ENCODE measurements at regions not wholly inside any gene's neighbourhood (a gene's known extent, or its start where the extent isn't known, plus 50 kb on each side); places are given as distances from the start of the nearest gene placed in this dataset.

DNA sequence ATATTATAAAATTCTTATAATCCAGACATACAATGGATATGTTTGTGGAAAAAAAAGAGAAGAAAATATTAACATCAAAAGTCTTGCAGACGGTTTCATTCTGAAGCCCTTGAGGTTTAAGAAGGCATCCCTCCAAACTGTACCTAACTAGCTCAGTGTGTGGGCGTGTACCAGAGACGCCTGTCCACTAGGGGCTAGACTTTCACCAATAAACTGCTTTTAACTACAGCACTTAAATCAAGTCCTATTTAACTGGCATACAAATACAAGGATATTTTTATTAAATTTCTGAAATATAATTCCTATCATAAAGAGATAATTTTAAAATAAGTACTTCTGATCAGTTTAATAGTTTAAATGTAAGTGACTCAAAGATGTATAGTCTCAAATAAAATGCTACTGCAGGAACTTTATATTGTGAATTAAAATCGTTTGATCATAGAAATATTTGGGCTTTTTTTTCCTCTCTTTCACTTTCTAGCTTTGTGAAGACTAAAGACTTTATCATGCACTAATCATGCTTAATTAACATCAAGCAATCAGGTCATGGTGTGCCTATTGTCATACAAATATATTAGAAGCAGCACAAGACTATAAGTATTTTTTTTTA, 437.7 kb downstream of the SATB2 start:
- DNase-seq: no peak

DNA sequence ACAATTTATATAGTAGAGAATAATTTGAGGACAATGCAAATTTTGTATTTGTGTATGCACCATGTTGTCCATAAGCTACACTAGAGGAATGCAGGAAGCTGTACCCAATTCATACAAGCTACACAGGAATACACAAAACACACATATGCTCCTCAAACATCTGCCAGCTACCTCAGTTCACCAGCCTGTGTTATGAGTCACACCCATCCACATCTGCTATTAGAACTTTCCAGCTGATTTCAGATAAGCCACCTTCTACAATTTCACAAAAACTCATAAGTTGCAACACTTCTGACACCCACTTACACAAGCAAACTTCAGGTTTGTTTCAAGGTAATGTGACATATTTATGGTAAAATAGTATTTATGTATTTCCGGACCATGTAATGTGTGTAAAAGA, 438.9 kb downstream of the SATB2 start:
- no peak for DNase-seq

DNA sequence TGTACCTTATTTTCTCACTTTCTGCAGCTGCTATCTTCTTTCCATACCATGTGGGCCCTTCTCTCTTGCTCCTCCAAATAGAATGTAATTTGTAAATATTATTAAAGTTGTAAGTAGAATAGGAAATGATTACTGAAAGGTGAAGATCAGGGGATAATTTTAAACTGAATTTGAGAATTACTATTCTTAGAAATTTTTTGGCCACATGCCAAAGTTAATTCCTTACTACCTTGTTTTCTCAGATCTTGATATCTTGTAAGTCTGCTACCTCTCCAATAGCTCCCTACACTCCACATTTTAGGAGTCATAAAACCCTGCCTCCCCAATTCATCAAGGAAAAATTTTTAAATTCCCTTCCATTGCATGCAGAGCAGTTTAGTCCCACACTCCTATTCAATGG, 442.7 kb downstream of the SATB2 start:
- DNase-seq: no peak

DNA sequence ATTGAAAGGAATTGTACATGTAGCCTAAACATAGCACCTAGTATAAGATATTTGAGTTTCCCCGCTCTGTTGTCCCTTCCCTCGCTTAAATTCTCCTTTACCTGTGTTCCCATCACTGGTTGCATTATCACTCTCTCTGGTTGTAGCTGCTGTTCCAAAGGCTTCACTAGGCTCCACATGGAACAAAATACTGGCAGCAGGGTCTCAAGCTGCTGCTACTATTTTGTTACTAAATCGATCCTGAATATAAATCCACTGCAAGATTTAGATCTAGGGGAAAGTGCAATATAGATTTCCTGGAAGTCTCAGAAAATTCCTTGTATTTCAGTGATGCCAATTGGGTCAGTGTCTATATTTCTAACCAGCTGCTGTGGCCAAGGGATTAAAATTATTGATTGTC, 443.5 kb downstream of the SATB2 start:
- DNase-seq: no peak

DNA sequence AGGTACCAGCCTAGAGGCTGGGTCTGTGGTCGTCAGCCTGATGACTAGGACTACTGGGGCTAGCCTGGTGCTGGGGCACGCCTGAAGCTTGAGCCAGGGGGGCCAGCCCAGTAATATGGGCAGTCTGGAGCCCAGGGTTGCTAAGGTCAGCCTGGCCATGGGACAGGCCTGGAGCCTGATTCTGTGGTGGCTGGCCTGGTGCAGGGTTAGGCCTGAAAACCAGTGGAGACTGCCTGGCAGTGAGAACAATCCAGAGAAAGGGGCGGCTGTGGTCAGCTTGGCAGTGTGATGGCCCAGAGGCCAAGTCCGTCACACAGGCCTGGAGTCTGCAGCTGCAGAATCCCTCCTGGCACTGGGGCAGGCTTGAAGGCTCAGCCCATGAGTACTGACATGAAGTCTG, 445.8 kb downstream of the SATB2 start:
- no peak for DNase-seq

DNA sequence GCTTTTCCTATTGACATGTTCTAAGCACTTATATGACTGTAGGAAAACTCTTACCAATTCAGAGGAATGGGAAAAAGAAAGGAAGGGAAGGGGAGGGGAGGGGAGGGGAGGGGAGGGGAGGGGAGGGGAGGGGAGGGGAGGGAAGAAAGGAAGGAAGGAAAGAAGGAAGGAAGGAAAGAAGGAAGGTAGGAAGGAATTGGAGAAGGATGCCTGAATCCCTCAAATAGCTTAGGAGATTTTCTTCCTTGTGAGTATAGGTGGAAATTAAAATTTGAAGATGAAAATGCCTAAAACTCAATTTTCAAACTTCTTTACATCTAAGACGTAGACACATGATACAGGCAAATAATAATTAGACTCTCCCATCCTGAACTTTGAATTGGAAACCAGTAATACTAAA, 463.1 kb downstream of the SATB2 start:
- no peak for DNase-seq

DNA sequence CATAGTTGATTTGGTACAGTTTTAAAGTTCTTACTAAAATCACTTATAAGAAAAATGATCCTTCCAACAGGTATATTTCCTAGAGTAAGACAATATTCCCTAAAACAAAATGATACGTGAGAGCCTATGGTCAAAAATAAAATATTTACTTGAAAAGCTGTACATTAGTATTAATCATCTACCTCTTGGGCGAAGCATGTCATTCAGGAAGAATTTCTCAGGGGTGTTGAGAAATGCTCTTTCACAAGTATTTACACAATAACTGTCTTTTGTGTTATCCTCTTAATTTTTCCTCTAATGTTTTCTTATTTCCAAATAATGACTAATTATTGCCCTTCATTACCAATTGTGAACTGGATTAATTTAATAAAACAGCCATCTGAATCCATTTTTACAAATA, 466.3 kb downstream of the SATB2 start:
- no peak for DNase-seq

DNA sequence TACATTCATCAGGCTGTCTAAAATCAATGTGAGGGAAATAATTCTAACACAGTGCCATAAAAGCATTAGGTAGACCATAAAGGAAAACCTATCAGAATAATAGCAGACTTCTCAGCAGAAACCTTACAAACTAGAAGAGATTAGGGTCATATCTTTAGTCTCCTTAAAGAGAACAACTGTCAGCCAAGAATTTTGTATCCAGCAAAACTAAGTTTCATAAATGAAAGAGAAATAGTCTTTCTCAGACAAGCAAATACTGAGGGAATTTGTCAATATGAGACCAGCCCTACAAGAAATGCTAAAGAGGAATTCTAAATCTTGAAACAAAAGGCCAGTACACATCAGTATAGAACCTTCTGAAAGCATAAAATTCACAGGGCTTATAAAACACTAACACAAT, 482.0 kb downstream of the SATB2 start:
- DNase-seq: no peak

DNA sequence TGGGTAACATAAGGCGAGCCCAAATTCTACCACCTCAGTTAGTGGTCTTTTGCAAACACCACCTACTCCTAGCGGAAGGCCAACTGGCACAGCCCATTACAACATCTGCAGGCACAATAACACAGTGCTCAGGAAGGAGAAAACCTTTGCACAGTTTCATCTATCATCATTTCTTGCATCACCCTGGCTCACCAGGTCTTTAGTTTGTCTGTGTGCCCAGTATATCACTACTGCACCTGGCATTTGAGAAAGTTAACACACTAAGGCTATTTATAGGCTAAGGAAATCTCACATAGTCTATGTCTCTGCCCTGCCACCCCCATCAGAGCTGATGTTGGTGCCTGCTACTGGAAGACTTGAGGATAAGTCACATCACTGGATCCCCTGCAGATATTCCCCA, 484.0 kb downstream of the SATB2 start:
- DNase-seq: no peak

DNA sequence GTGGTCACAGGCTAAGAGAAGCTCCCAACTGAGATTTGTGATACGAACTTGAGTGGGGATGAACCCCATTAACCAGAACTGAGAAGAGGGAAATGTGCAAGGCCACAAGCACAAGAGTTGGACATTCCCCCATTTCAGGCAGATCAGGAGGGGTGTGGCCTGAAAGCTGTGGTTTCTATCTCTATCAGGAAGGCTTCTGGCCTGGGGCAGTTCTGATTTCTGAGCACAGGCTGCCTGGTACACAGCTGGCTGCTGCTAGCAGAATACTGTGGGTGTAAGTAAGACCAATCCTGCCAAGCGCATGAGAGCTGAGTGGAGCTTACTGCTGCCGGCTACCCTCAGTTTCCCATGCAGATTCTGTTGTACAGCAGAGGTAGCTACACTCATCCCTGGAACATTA, 484.6 kb downstream of the SATB2 start:
- no peak for DNase-seq

DNA sequence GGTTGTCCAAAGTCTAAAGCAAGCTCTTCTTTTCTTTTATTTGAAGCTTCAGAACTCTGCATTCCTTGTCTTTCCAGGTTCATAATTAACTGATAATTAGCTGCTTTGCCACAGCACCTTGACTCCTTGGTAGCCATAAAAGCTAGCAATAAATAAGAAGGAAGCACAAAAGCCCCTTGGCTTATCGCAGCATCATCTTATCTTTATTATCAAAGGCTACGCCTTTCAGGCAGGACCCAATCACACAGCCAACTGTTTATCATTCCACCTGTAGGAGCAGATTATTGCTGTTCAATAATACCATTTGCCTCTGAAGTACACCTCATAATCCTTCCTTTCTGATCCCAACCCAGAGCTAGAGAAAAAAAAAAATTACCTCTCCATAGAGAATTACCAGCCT, 489.2 kb downstream of the SATB2 start:
- no peak for DNase-seq

DNA sequence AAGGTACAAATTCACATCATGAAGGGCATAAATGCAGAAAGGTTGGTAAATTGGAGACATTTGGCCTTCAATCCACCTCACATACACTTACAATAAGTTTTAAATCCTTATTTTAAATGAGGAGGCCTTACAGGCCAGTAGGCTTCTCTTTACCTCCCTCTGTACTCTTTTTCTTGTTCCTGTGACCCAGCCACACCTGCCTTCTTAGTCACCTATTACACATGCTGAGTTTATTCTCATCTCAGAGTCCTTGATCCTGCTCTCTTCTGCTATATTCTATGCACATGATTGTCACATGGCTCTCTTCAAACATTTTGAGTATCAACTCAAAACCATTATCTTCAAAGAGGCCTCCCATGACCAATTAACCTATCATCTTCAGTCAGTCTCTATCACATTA, 491.5 kb downstream of the SATB2 start:
- DNase-seq: no peak

DNA sequence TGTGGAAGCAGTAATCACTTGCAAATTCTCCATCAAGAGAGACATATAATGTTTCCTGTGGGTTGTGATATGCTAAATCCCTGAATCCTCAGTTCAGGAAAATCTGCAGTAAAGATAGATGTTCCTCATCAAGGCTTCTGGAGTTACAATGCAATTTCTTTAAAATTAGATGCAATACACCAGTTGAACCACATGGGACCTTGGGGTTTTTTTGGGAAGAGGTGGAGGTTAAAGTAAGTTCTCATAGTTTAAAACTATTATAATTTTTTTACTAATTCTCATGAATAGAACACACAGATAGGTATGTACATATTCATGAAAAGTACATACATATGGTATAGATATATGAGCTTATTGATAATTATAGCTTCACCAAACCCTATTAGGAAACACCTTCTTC, 496.2 kb downstream of the SATB2 start:
- DNase-seq: no peak

DNA sequence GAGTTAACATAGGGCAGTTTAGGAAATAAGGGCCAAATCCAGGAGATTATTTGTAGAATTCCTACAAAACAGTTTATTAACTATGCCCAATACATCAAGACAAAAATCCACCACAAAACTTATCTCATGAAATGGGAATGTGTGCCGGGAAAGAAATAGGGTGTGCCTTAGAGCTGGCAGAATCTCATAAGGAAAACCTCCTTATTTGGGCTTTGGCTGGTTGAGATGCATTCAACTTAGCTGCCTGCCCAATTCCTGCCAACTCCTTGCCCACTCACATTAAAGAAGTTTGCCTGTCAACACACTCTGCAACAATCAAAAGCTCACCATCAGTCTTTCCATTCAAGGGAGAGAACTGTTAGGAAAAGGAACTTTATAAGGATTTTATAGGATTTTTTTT, 500.6 kb downstream of the SATB2 start:
- DNase-seq: no peak

DNA sequence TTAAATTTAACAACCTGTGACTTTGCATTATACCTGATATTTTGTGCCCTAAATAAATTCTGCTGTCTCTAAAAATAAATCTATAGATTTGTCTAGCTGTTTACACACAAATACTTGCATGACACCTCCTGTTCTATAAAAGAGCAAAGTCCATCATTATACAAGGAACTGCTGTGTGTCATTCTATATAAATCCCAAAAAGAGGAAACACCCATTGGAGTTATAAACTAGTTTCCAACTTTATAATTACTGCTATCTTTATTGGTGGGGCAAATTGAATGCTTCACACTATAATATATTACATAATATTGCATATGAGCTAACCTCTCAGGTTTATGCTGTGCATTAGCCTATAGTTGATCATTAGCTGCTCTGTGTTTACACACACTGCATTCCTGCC, 504.4 kb downstream of the SATB2 start:
- no peak for DNase-seq

DNA sequence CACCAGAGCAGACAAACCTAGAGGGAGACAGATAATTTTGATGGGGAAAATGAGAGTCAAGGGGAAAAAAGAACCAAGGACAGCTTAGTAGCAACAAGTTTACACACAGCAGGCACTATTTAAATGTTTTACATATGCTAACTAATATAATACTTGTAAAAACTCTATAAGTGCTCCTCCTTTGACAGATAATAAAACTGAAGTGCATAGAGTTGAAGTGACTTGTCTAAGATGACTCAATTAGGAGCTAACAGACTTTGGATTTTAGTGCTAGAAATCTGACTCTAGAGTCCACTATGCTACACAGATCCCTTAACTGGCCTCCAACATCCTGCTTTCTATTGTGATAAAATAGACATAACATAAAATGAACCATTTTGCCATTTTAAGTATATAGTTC, 506.9 kb downstream of the SATB2 start:
- no peak for DNase-seq

DNA sequence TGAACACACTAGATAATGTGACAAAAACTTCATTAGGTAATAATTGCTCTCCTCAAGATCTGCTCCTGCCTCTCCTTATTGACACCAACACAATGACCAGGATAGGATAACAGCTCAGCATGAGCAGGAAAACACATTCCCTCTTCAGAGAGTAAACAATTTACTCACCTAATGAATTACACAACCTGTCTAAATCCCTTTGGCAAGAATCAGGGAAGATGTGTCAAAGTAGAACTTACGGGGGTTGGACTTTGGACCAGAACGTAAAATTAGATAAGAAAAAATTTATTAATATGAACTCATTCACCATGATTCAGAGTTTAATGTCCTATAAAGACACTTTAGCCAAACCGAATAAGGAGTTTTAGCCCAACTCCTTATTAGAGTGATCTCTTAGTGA, 512.2 kb downstream of the SATB2 start:
- no peak for DNase-seq

DNA sequence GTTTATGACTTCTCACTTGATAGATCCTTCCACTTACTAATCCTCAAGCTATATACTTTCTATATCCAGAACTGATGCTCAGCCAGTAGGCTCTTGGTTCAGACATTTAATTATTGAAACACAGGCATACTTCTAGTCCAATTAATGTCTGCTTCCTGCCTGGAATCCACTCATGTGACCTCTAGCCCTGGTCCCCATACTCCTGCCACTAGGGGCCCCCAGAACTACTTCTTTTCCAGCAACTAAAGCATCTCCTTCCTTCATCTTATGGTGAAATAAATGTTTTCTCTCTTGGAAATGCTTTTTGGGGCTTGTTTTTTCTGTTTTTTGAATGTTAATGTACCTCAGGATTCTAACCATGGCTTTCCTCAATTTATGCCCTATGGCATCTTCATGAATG, 527.6 kb downstream of the SATB2 start:
- DNase-seq: no peak

DNA sequence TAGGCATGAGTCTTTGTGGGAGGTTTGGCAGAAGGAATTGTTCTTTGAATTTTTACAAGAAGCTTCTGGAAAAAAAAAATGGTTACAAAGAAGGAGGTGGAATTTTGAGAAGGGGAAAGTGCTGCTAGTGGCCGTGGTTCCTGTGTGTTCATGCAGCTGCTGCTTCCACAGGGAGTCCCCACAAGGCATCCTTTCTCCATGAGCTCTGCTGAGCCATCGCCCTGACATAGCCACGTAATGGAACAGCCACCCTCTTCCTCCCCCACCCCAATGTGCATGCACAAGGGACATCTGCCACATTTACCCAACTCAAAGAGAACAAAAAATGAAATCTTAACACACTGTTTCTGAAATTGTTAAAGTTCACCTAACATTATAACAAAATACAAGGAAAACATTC, 529.7 kb downstream of the SATB2 start:
- no peak for DNase-seq

DNA sequence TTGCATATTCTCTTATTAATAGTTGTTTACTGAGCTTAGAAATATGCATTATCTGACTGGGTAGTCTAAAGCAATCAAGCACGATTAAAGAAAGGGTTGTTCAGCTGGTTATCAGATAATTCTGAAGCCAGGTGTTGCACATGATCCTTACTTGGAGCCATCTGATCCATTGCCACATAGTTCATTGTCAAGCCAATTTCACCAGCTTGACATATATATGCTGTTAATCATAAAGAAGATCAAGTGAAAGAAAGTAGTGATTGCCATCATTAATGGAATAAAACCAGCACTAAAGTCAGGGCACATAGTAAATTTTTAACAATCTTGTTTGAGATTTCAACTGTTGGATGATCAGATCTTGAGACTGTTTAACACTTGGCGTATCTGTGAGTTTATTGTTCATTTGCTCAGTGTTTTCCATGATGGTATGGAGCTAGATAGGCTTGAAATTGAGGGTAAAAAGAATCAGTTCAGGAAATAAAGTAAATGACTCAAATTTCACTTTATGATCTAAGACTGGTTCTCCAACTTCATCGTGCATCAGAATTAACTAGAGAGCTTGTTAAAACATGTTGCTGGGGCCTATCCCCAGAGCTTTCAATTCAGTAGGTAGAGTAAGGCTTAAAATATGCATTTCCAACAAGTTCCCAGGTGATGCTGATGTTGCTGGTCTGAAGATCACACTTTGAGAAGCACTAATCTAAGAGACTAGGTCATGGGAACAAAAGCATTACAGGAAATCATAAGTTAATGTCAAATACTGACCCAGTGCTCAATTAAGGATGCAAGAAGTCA, 539.6 kb downstream of the SATB2 start:
- no peak for DNase-seq

DNA sequence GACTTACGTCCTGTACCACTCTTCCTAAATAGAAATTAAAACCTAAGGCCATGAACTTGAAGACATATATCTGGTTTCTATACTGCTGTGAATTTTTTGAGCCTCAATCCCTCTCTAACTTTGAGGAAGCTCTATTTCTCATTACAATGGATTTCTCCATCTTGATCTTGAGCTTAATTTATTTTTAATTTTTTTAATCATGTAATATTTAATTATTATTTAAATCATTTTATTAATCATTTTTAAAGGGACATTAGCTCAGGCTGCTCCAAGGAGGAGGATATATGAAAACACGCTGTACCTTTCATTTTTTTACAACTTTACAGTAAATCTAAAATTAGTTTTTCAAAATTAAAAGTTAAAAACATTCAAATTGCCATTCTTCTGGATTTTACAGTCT, 540.5 kb downstream of the SATB2 start:
- DNase-seq: no peak

DNA sequence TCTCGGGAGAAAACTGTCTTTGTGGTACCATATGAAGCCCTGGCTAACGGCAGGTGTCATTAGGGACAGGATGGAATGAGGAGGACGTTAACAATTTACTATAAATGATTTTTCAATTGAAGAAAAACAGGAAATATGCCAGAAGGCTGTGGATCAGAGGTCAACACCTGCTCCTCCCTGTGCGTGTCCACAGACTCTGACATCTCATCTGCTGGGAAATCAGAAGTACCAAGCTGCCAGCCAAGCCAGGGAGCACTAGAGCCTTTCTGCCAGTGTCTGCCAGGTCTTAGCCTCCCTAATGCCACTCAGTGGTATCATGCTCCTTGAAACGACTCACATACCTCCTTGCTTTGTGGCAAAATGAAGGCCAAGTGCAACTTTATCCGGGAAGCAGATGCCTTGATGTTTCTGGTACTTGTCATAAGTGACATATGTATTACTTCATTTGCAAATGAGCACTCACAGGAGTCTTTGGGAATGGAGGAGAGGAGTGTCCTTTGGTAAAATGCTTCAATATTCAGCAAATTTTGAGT, 541.1 kb downstream of the SATB2 start:
- no peak for DNase-seq

DNA sequence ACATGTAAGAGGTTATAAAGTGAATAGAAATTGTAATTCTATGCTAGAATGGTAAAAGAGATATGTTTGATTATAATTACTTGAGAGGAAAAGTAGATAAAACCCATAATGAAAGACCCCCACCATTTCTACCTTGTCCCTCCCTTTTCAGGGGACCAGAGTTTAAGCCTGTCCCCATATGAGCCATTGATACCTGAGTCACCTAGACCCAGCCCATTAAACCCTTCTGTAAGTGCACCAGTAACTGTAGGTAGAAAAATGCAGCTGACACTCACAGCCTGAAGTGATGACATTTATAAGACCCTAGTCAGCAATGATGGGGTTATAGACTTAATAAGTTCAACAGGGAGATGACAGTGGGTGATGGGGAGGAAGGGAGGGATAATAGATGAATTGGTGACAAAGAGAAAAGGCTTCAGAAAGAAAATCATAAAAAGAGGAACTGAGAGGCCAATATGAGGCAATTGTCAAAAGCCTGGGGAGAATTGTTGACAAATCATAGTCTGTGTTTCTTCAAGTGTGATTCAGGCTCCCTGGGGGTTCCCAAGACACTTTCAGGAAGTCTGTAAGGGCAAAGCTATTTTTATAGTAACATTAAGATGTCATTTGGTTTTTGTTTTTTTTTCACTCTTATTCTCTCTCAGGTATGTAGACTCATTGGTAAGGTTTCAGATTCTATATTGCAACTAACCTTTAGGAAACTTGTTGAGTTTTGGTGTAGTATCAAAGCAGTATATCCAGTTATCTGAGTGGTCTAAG, 544.2 kb downstream of the SATB2 start:
- DNase-seq: no peak
